Smooth muscle cell (in vitro differentiated cells): ENCODE measurements at regions not wholly inside any gene's neighbourhood (a gene's known extent, or its start where the extent isn't known, plus 50 kb on each side); places are given as distances from the start of the nearest gene placed in this dataset.
"Not testable (repeated sequence)": the region's sequence is repeated elsewhere in the genome, so short reads cannot be mapped to it uniquely, and the experiment has no call there.

ENCODE experiments used
- DNase-seq: peaks from one replicate; lab custom pipeline; 2025; ENCODE audit not compliant: unreplicated experiment; lab: John Stamatoyannopoulos, UW
- H2AFZ ChIP-seq: fragments of 200-600 bp; sonication (generic); 2 replicates; pipeline ENCODE4 v1.6.0; 2016; ENCODE audit warnings: antibody characterized with exemption, low read depth, mild to moderate bottlenecking
- H3F3A ChIP-seq: fragments of 200-600 bp; sonication (generic); 2 replicates; pipeline ENCODE4 v1.6.0; 2017; ENCODE audit warnings: antibody characterized with exemption, low read depth
- H3K27ac ChIP-seq: fragments of 200-600 bp; sonication (generic); 2 replicates; pipeline ENCODE4 v1.5.1; 2016; ENCODE audit warnings: low read depth, mild to moderate bottlenecking
- H3K27me3 ChIP-seq: fragments of 200-600 bp; sonication (generic); 2 replicates; pipeline ENCODE4 v1.6.1; 2016; ENCODE audit warnings: low read depth, mild to moderate bottlenecking
- H3K36me3 ChIP-seq: fragments of 200-600 bp; sonication (generic); 2 replicates; pipeline ENCODE4 v1.5.1; 2016; ENCODE audit warnings: low read depth
- H3K4me1 ChIP-seq: fragments of 200-600 bp; sonication (generic); 2 replicates; pipeline ENCODE4 v1.5.1; 2016; ENCODE audit warnings: low read depth
- H3K4me2 ChIP-seq: fragments of 200-600 bp; sonication (generic); 2 replicates; pipeline ENCODE4 v1.6.0; 2016; ENCODE audit warnings: mild to moderate bottlenecking
- H3K4me3 ChIP-seq: fragments of 200-600 bp; sonication (generic); 2 replicates; pipeline ENCODE4 v1.5.1; 2016; ENCODE audit warnings: mild to moderate bottlenecking
- H3K79me2 ChIP-seq: fragments of 200-600 bp; sonication (generic); 2 replicates; pipeline ENCODE4 v1.6.0; 2016; ENCODE audit warnings: low read depth, mild to moderate bottlenecking
- H3K9ac ChIP-seq: fragments of 200-600 bp; sonication (generic); 2 replicates; pipeline ENCODE4 v1.6.0; 2016; ENCODE audit warnings: low read depth
- H3K9me3 ChIP-seq: fragments of 200-600 bp; sonication (generic); replicated peaks from 2 replicates; pipeline ENCODE4 v1.5.1; 2016; ENCODE audit warnings: low read depth
- H4K20me1 ChIP-seq: fragments of 200-600 bp; sonication (generic); 2 replicates; pipeline ENCODE4 v1.6.0; 2016; ENCODE audit warnings: low read depth
- WGBS: methylation state at CpG from one replicate; pipeline ENCODE4 v1.1.7; 2016; ENCODE audit warnings: low lambda C conversion rate; 5-methylcytosine and 5-hydroxymethylcytosine counted together
- TF ChIP-seq, protein P1 (sequence below): fragments of 200-600 bp; sonication (generic); IDR thresholded peaks from 2 replicates; pipeline ENCODE4 v1.5.1; 2017; ENCODE audit warnings: borderline replicate concordance, mild to moderate bottlenecking, antibody characterized with exemption; ENCODE audit not compliant: insufficient read depth, poor library complexity, severe bottlenecking

DNA sequence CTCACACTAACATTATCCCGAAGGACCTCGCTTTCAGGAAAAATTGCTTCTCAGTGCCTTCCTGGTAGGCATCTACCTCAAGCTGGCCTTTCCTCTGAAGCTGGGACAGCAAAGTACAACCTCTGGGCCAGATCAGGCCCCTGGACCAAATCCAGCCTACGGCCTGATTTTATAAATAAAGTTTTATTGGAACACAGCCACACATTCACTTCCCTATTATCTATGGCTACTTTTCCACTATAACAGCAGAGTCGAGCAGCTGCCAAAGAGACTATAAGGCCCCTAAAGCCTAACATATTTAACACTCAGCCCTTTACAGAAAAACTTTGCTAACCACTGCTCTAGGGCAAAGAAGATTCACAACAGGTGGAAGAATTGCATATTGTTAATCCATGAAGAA, 554.3 kb downstream of the NTRK3 start:
- no peak overlapping the region for H3K4me2 ChIP-seq
- TF ChIP-seq, protein P1, sequence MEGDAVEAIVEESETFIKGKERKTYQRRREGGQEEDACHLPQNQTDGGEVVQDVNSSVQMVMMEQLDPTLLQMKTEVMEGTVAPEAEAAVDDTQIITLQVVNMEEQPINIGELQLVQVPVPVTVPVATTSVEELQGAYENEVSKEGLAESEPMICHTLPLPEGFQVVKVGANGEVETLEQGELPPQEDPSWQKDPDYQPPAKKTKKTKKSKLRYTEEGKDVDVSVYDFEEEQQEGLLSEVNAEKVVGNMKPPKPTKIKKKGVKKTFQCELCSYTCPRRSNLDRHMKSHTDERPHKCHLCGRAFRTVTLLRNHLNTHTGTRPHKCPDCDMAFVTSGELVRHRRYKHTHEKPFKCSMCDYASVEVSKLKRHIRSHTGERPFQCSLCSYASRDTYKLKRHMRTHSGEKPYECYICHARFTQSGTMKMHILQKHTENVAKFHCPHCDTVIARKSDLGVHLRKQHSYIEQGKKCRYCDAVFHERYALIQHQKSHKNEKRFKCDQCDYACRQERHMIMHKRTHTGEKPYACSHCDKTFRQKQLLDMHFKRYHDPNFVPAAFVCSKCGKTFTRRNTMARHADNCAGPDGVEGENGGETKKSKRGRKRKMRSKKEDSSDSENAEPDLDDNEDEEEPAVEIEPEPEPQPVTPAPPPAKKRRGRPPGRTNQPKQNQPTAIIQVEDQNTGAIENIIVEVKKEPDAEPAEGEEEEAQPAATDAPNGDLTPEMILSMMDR, result no peak
- H3K27me3 ChIP-seq, result no peaks in the 10 kb centered on the region
- no peaks in the 10 kb centered on the region for H3K36me3 ChIP-seq
- no peaks in the 10 kb centered on the region for H3K9me3 ChIP-seq
- no peak overlapping the region for H3K4me3 ChIP-seq
- H4K20me1 ChIP-seq, result no peaks in the 10 kb centered on the region
- no peak overlapping the region for H2AFZ ChIP-seq
- H3K27ac ChIP-seq, result no peak overlapping the region
- no peak for DNase-seq
- H3K9ac ChIP-seq, result no peak overlapping the region
- H3K4me1 ChIP-seq, result no peaks in the 10 kb centered on the region
- H3K79me2 ChIP-seq, result no peaks in the 10 kb centered on the region
- H3F3A ChIP-seq, result no peaks in the 10 kb centered on the region
- whole genome bisulfite sequencing, result 90% methylated on average over 4 of the region's 4 CpGs

DNA sequence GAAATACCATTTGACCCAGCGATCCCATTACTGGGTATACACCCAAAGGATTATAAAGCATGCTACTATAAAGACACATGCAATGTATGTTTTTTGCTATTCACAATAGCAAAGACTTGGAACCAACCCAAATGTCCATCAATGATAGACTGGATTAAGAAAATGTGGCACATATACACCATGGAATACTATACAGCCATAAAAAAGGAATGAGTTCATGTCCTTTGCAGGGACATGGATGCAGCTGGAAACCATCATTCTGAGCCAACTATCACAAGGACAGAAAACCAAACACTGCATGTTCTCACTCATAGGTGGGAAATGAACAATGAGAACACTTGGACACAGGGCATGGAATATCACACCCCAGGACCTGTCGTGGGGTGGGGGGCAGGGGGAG, 558.1 kb downstream of the NTRK3 start:
- not testable (repeated sequence) for H4K20me1 ChIP-seq, H3K4me3 ChIP-seq, H2AFZ ChIP-seq, H3K36me3 ChIP-seq, H3K4me2 ChIP-seq, H3F3A ChIP-seq, H3K79me2 ChIP-seq, H3K27me3 ChIP-seq, H3K9ac ChIP-seq, H3K9me3 ChIP-seq, H3K27ac ChIP-seq, H3K4me1 ChIP-seq, DNase-seq
- 84% methylated on average over 2 of the region's 2 CpGs for WGBS

DNA sequence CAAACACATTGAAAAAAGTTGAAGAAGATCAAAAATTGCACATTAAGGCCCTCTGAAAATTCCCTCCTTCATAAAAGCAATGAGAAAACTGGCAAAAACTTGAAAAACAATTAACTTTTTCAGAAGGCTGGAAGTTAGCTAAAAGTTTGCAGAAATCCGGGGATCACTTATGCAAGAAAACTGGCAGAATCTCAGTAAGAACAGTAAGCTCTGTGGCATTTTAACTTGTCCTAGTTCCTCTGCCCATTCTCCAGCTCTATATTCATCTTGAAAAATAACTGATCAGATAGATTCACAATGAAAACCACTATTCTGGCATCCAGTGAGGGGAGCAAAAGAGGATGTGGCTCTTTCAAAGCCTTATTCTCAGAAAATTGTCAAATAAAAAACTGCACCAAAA, 566.8 kb downstream of the NTRK3 start:
- Histone ChIP-seq H3K27me3 (no peaks in the 10 kb centered on the region), H4K20me1 (no peaks in the 10 kb centered on the region), H2AFZ (no peak overlapping the region), H3K79me2 (no peaks in the 10 kb centered on the region), H3K27ac (no peak overlapping the region), H3K9ac (no peak overlapping the region), H3K4me2 (no peak overlapping the region), H3K4me3 (no peak overlapping the region), H3F3A (no peaks in the 10 kb centered on the region), H3K36me3 (no peaks in the 10 kb centered on the region), H3K4me1 (no peaks in the 10 kb centered on the region), H3K9me3 (no peaks in the 10 kb centered on the region)
- no peak for DNase-seq
- WGBS, result 96% methylated on average over 1 of the region's 1 CpG
- TF ChIP-seq, protein P1, result no peak

DNA sequence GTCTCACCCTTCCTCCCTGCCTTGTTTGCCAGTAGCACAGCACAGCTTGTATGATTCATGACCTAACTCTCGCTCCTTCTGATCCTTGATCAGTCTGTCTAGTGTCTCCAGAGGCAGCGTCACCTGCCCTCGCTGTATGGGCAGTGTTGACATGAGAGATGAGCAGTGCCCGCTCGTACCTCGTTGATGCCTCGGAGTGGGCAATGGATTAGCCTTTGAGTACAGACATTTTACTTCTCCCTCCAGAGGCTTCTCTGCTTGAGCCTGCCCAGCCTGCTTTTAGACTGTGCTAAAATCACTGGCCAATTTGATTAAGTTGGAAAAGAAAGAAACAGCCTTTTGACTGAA, 569.0 kb downstream of the NTRK3 start:
- Histone ChIP-seq H3K4me3 (no peak overlapping the region), H2AFZ (no peak overlapping the region), H3F3A (no peaks in the 10 kb centered on the region), H3K9ac (no peak overlapping the region), H3K79me2 (no peaks in the 10 kb centered on the region), H3K9me3 (no peaks in the 10 kb centered on the region), H3K27me3 (no peaks in the 10 kb centered on the region), H4K20me1 (no peaks in the 10 kb centered on the region), H3K4me1 (no peaks in the 10 kb centered on the region), H3K27ac (no peak overlapping the region), H3K4me2 (no peak overlapping the region), H3K36me3 (no peaks in the 10 kb centered on the region)
- DNase-seq, result no peak
- 90% methylated on average over 7 of the region's 7 CpGs for WGBS
- TF ChIP-seq, protein P1, result no peak
